AG09309 (cell line): ENCODE measurements at regions not wholly inside any gene's neighbourhood (a gene's known extent, or its start where the extent isn't known, plus 50 kb on each side); places are given as distances from the start of the nearest gene placed in this dataset.

Experiments
- DNase-seq: peaks from one replicate; pipeline ENCODE4 v3.0.0-alpha.2; 2010; ENCODE audit warnings: low read depth
- H3K4me3 ChIP-seq: 2 replicates; pipeline ENCODE4 v1.5.1; 2011; ENCODE audit warnings: mild to moderate bottlenecking, low read depth, low read length, moderate library complexity; ENCODE audit not compliant: control insufficient read depth
- TF ChIP-seq, protein P1 (sequence below): IDR thresholded peaks from 2 replicates; pipeline ENCODE4 v1.5.1; 2011; ENCODE audit warnings: mild to moderate bottlenecking, low read depth, low read length, inconsistent platforms; ENCODE audit not compliant: insufficient read depth, control insufficient read depth; ENCODE audit errors: missing control alignments

DNA sequence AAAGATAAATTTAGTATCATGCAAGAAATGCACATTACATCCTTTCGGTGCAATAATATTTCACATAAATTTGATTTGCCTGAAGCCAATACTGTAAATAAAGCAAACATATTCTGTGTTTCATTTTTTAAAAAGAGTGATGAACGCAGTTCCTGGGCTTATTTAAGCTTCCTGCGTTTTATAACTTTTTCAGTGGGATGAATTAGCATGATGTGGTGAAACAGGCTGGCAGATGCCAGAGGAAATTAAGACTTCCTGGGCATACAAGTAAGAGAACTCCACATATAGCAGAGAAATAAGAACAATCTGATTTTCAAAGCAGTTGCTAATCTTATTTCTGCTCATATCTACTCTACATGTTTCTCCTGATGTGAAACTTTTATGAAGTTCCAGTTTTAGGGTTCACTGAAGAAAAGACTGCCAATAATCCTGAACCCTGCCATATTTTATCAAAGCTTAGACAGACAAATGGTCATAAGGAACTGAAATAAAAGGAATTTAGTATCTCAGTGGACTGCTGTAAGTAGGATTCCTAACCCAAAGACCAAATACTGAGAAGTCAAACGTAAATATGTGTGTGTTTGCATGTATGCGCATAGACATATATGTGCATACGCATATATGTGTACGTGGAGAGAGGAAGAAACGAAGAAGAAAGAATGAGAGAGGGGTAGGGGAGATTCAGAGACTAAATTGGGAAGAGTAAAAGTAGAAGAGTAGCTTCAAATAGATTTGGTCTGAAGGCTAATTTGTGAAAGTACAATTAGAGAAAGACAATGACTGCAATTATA is 628.6 kb upstream of the CCDC54 start:
- no peak overlapping the region for H3K4me3 ChIP-seq
- no peak for DNase-seq
- TF ChIP-seq, protein P1, sequence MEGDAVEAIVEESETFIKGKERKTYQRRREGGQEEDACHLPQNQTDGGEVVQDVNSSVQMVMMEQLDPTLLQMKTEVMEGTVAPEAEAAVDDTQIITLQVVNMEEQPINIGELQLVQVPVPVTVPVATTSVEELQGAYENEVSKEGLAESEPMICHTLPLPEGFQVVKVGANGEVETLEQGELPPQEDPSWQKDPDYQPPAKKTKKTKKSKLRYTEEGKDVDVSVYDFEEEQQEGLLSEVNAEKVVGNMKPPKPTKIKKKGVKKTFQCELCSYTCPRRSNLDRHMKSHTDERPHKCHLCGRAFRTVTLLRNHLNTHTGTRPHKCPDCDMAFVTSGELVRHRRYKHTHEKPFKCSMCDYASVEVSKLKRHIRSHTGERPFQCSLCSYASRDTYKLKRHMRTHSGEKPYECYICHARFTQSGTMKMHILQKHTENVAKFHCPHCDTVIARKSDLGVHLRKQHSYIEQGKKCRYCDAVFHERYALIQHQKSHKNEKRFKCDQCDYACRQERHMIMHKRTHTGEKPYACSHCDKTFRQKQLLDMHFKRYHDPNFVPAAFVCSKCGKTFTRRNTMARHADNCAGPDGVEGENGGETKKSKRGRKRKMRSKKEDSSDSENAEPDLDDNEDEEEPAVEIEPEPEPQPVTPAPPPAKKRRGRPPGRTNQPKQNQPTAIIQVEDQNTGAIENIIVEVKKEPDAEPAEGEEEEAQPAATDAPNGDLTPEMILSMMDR = no peak

DNA sequence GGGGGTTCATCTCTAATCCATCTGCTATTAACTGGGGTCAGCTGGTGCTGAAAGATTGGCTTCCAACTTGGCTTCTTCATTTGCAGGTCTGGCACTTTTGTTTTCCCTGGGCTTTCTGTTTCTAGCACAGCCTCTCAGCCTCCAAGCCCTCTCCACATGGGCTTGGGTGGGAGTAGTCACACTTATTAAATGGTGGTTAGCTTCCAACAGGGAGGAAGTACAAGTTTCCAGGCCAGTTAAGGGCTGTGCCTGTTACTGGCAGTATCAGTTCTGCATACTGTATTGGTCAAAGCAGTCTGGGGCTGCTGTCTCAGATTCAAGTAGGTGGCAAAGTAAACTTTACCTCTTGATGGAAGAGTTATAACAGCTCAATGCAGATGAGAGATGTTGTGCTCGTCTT is 627.1 kb upstream of the CCDC54 start:
- TF ChIP-seq, protein P1 = no peak
- H3K4me3 ChIP-seq = no peak overlapping the region
- DNase-seq = no peak

DNA sequence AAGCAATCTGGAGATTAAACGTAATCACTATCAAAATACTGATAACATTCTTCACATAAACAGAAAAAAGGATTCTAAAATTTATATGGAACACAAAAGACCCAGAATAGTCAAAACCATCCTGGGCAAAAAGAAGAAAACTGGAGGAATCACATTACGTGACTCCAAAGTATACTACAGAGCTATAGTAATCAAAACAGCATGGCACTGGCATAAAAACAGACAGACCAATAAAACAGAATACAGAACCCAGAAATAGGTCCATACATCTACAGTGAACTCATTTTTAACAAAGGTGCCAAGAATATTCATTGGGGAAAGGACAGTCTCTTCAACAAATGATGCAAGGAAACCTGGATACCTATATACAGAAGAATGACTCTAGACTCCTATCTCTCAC is 621.9 kb upstream of the CCDC54 start:
- no peak overlapping the region for H3K4me3 ChIP-seq
- TF ChIP-seq, protein P1 = no peak
- DNase-seq = no peak

DNA sequence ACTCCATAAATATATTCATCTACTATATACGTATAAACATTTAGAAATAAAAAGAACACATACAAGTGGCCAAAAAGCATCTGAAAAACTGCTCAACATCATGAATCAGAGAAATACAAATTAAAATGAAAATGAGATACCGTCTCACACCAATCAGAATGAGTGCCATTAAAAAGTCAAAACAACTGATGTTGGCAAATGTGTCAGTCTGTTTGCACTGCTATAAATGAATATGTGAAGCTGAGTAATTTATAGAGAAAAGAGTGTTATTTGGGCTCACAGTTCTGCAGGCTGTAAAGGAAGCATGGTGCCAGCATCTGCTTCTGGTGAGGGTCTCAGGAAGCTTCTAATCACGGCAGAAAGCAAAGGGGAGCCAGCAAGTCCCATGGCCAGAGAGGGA is 620.3 kb upstream of the CCDC54 start:
- no peak overlapping the region for H3K4me3 ChIP-seq
- DNase-seq = no peak
- TF ChIP-seq, protein P1 = no peak

DNA sequence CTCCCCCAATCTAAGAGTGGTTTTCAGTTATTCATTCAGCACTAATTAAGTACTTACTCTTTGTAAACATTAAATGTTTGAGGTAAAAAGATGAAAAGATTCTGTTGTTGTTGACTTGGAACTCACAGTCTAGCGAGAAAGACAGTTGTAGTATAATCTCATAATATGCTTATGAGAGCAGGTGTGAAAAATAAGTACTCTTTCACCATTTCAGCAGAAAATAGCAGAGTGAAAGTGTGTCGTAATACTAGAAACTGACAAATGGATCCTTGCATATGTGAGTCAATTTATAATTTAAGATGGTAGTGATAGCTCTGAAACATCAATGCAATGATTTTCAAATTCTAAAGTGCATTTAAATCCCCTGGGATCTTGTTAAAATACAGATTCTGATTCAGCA is 618.8 kb upstream of the CCDC54 start:
- no peak for DNase-seq
- no peak overlapping the region for H3K4me3 ChIP-seq
- TF ChIP-seq, protein P1 = no peak

DNA sequence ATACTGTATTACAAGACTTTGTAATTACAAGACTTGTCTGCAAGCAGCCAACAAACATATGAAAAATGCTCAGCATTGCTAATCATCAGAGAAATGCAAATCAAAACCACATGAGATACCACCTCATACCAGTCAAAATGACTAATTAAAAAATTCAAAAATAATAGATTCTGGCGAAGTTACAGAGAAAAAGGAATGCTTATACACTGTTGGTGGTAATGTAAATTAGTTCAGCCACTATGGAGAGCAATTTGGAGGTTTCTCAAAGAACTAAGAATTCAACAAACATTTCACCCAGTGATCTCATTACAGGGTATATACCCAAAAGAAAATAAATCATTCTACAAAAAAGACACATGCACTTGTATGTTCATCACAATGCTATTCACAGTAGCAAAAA is 617.5 kb upstream of the CCDC54 start:
- TF ChIP-seq, protein P1 = no peak
- H3K4me3 ChIP-seq = no peak overlapping the region
- DNase-seq = no peak
